Caco-2 (cell line): ENCODE measurements at regions not wholly inside any gene's neighbourhood (a gene's known extent, or its start where the extent isn't known, plus 50 kb on each side); places are given as distances from the start of the nearest gene placed in this dataset.

Source experiments
- BruUV-seq: library from RNA; stranded (reverse); fragments of 400-500 nt; replicated peaks from 2 replicates; lab custom pipeline; 2021; lab: Mats Ljungman, UMichigan
- CTCF ChIA-PET: fragments of 300-600 bp; sonication (Branson Sonifier 250); formaldehyde crosslinking; loops from one replicate; lab custom pipeline; 2022; ENCODE audit warnings: antibody characterized with exemption; lab: Charles Lee
- POLR2A ChIA-PET: fragments of 300-600 bp; sonication (Branson Sonifier 250); formaldehyde crosslinking; loops from one replicate; lab custom pipeline; 2022; ENCODE audit warnings: antibody characterized with exemption; lab: Charles Lee
- DNase-seq, 2 experiments: peaks; one replicate each; pipeline versions ENCODE4 v3.0.0 to v3.0.0-alpha.2; 2020 to 2022
- H3K27me3 ChIP-seq: replicated peaks from 2 replicates; pipeline ENCODE4 v1.6.0; 2011; ENCODE audit warnings: low read length; ENCODE audit not compliant: control insufficient read depth, insufficient read depth
- H3K36me3 ChIP-seq: 2 replicates; pipeline ENCODE4 v1.5.1; 2011; ENCODE audit warnings: low read length; ENCODE audit not compliant: control insufficient read depth, insufficient read depth
- H3K4me1 ChIP-seq: fragments of 250-450 bp; sonication (Bioruptor Pico); 2 replicates; pipeline ENCODE4 v1.5.1; 2020; ENCODE audit warnings: mild to moderate bottlenecking
- H3K4me3 ChIP-seq: 2 replicates; pipeline ENCODE4 v1.5.1; 2011; ENCODE audit warnings: low read depth, mild to moderate bottlenecking, control low read depth, low read length
- H3K9me3 ChIP-seq: fragments of 250-450 bp; sonication (Bioruptor Pico); 2 replicates; pipeline ENCODE4 v1.5.1; 2020; ENCODE audit warnings: mild to moderate bottlenecking, moderate library complexity
- H3K27ac Mint-ChIP-seq: one replicate; pipeline ENCODE4 v1.8.0; 2022; ENCODE audit warnings: mixed read lengths; ENCODE audit not compliant: unreplicated experiment
- H3K27me3 Mint-ChIP-seq: one replicate; pipeline ENCODE4 v1.8.0; 2022; ENCODE audit warnings: mixed read lengths; ENCODE audit not compliant: insufficient read depth, unreplicated experiment
- H3K36me3 Mint-ChIP-seq: one replicate; pipeline ENCODE4 v1.8.0; 2022; ENCODE audit warnings: mild to moderate bottlenecking, mixed read lengths; ENCODE audit not compliant: insufficient read depth, unreplicated experiment
- H3K4me1 Mint-ChIP-seq: one replicate; pipeline ENCODE4 v1.8.0; 2022; ENCODE audit warnings: low read depth, mixed read lengths; ENCODE audit not compliant: unreplicated experiment
- H3K4me3 Mint-ChIP-seq: one replicate; pipeline ENCODE4 v1.8.0; 2022; ENCODE audit warnings: mild to moderate bottlenecking, moderate library complexity, mixed read lengths; ENCODE audit not compliant: unreplicated experiment
- H3K9me3 Mint-ChIP-seq: one replicate; pipeline ENCODE4 v1.8.0; 2022; ENCODE audit warnings: mixed read lengths; ENCODE audit not compliant: unreplicated experiment
- intact Hi-C: fragments of 100-400 bp; cut with micrococcal nuclease; formaldehyde crosslinking; loops from one replicate; pipeline ENCODE4 v1.10.0; 2022; ENCODE audit not compliant: unreplicated experiment
- TF ChIP-seq, protein P1 (sequence below), 2 experiments: fragments of 200-600 bp in 1 of 2; IDR thresholded peaks; 1 replicate in 1 of 2; 2 replicates in 1 of 2; pipeline versions ENCODE4 v1.5.1 to v1.8.0; 2011 to 2022; ENCODE audit warnings: antibody characterized with exemption in 1 of 2, control low read depth in 1 of 2, inconsistent platforms in 1 of 2, low read depth in 1 of 2, low read length in 1 of 2, mild to moderate bottlenecking in 1 of 2, moderate library complexity in 1 of 2; ENCODE audit not compliant: insufficient read depth in 1 of 2, severe bottlenecking in 1 of 2, unreplicated experiment in 1 of 2

DNA sequence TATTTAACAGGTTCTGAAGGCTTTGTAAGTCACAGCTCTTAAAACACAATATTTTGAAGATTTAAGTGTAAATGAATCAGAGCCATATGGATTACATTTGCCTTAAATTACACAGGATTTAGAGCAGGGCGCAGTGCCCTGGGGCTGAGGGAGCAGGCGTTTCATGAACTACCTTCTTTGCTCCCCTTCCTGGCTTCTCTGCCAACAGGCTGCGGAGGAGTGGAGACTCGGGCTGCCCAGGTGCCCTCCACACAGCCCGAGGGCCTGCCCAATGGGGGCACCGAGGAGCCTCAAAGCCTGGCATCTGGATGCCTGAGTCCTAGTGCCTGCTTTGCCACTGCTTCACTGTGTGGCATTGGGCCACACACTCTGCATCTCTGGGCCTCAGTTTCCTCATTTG is 90.6 kb upstream of the HAND1 start:
- H3K4me3 ChIP-seq: no peak overlapping the region
- Mint-ChIP-seq H3K36me3 (no peaks in the 10 kb centered on the region), H3K27me3 (peaks cover 6% of the 10 kb centered on the region), H3K9me3 (no peaks in the 10 kb centered on the region), H3K4me3 (no peak overlapping the region), H3K27ac (no peak overlapping the region), H3K4me1 (no peaks in the 10 kb centered on the region)
- BruUV-seq: no TSS peak
- intact Hi-C loops: no loop called here
- TF ChIP-seq, protein P1, sequence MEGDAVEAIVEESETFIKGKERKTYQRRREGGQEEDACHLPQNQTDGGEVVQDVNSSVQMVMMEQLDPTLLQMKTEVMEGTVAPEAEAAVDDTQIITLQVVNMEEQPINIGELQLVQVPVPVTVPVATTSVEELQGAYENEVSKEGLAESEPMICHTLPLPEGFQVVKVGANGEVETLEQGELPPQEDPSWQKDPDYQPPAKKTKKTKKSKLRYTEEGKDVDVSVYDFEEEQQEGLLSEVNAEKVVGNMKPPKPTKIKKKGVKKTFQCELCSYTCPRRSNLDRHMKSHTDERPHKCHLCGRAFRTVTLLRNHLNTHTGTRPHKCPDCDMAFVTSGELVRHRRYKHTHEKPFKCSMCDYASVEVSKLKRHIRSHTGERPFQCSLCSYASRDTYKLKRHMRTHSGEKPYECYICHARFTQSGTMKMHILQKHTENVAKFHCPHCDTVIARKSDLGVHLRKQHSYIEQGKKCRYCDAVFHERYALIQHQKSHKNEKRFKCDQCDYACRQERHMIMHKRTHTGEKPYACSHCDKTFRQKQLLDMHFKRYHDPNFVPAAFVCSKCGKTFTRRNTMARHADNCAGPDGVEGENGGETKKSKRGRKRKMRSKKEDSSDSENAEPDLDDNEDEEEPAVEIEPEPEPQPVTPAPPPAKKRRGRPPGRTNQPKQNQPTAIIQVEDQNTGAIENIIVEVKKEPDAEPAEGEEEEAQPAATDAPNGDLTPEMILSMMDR (IDR thresholded peaks at IDR 0.05; ENCODE audit: insufficient read depth in 1 of 2, low read depth in 1 of 2, low read length in 1 of 2, severe bottlenecking in 1 of 2, unreplicated experiment in 1 of 2): no peak
- no peak for DNase-seq
- CTCF ChIA-PET: no interaction called here
- no peaks in the 10 kb centered on the region for H3K27me3 ChIP-seq
- H3K4me1 ChIP-seq: no peaks in the 10 kb centered on the region
- POLR2A ChIA-PET: no interaction called here
- no peaks in the 10 kb centered on the region for H3K9me3 ChIP-seq
- no peaks in the 10 kb centered on the region for H3K36me3 ChIP-seq

DNA sequence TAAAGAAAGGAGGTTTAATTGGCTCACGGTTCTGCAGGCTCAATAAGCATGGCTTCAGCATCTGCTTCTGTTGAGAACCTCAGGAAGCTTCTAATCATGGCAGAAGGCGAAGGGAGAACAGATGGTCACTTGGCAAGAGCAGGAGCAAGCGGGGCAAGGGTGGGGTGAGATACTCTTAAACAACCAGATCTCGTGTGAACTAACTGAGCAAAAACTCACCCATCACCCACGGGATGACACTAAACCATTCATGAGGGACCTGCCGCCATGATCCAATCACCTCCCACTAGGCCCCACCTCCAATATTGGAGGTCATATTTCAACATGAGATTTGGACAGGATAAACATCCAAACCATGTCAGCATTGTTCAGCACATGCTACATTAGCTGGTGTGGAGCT is 89.1 kb upstream of the HAND1 start:
- BruUV-seq: no TSS peak
- intact Hi-C loops: no loop called here
- TF ChIP-seq, protein P1 (IDR thresholded peaks at IDR 0.05; ENCODE audit: insufficient read depth in 1 of 2, low read depth in 1 of 2, low read length in 1 of 2, severe bottlenecking in 1 of 2, unreplicated experiment in 1 of 2): no peak
- peaks cover 9% of the 10 kb centered on the region for H3K27me3 Mint-ChIP-seq
- no peak for DNase-seq
- H3K9me3 Mint-ChIP-seq: no peaks in the 10 kb centered on the region
- H3K4me3 Mint-ChIP-seq: no peak overlapping the region
- no peaks in the 10 kb centered on the region for H3K4me1 Mint-ChIP-seq
- ChIA-PET CTCF (no interaction called here), POLR2A (no interaction called here)
- no peaks in the 10 kb centered on the region for H3K36me3 Mint-ChIP-seq
- H3K4me1 ChIP-seq: no peaks in the 10 kb centered on the region
- no peak overlapping the region for H3K4me3 ChIP-seq
- H3K27ac Mint-ChIP-seq: no peak overlapping the region
- no peaks in the 10 kb centered on the region for H3K36me3 ChIP-seq
- H3K27me3 ChIP-seq: no peaks in the 10 kb centered on the region
- no peaks in the 10 kb centered on the region for H3K9me3 ChIP-seq

DNA sequence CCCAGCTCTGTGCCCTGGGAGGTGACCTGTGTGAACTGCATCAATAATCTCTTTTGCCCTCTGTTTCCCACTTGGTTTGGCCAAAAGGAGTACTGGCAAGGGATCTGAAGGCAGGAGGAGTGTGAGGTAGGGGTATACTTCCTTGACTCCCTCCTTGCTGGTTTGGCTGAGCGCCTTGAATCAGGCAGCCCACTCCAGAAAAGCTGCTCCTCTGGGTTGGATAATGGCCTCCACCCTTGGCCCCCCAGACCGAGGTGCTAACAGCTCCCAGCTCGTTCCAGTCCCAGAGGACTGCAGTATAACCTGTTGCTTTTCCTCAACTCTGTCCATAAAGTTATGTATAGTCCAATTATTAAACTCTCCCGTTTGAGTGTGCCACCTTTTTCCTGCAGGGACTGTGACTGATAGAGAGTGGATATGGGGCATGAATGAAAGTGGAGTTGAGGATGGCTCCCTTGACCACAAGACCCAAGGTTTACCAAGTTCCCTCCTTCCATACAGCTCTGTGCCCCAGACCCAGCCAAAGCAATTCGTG is 88.2 kb upstream of the HAND1 start:
- H3K27ac Mint-ChIP-seq: no peak overlapping the region
- peaks cover 9% of the 10 kb centered on the region for H3K27me3 Mint-ChIP-seq
- Histone ChIP-seq H3K4me1 (no peaks in the 10 kb centered on the region), H3K9me3 (no peaks in the 10 kb centered on the region), H3K36me3 (no peaks in the 10 kb centered on the region), H3K4me3 (no peak overlapping the region), H3K27me3 (no peaks in the 10 kb centered on the region)
- BruUV-seq: no TSS peak
- no peak overlapping the region for H3K4me3 Mint-ChIP-seq
- ChIA-PET POLR2A (no interaction called here), CTCF (no interaction called here)
- intact Hi-C loops: no loop called here
- H3K36me3 Mint-ChIP-seq: no peaks in the 10 kb centered on the region
- no peak for DNase-seq
- TF ChIP-seq, protein P1 (IDR thresholded peaks at IDR 0.05; ENCODE audit: insufficient read depth in 1 of 2, low read depth in 1 of 2, low read length in 1 of 2, severe bottlenecking in 1 of 2, unreplicated experiment in 1 of 2): no peak
- H3K4me1 Mint-ChIP-seq: no peaks in the 10 kb centered on the region
- H3K9me3 Mint-ChIP-seq: no peaks in the 10 kb centered on the region
